MCF 10A (cell line): ENCODE measurements at regions not wholly inside any gene's neighbourhood (a gene's known extent, or its start where the extent isn't known, plus 50 kb on each side); places are given as distances from the start of the nearest gene placed in this dataset.

Source experiments
- BruUV-seq: library from RNA; stranded (reverse); fragments of 400-500 nt; replicated peaks from 2 replicates; lab custom pipeline; 2021; lab: Mats Ljungman, UMichigan
- CTCF ChIA-PET: fragments of 300-600 bp; sonication (Branson Sonifier 250); formaldehyde crosslinking; extraction: SDS; loops from one replicate; lab custom pipeline; 2021; ENCODE audit warnings: antibody characterized with exemption, inconsistent platforms; lab: Yijun Ruan, JAX
- POLR2A ChIA-PET: fragments of 300-600, 350-650 bp; sonication (Branson Sonifier 250); formaldehyde crosslinking; extraction: SDS; loops from one replicate; lab custom pipeline; 2020; ENCODE audit warnings: antibody characterized with exemption, inconsistent platforms; lab: Yijun Ruan, JAX
- DNase-seq: peaks from one replicate; pipeline ENCODE4 v3.0.0-alpha.2; 2018; ENCODE audit not compliant: unreplicated experiment
- H3K27ac Mint-ChIP-seq: one replicate; pipeline ENCODE4 v1.8.0; 2022; ENCODE audit warnings: mild to moderate bottlenecking, low read depth, mixed read lengths; ENCODE audit not compliant: unreplicated experiment
- H3K27me3 Mint-ChIP-seq: one replicate; pipeline ENCODE4 v1.8.0; 2022; ENCODE audit warnings: mixed read lengths; ENCODE audit not compliant: insufficient read depth, unreplicated experiment
- H3K36me3 Mint-ChIP-seq: one replicate; pipeline ENCODE4 v1.8.0; 2022; ENCODE audit warnings: mild to moderate bottlenecking, moderate library complexity, mixed read lengths; ENCODE audit not compliant: insufficient read depth, unreplicated experiment
- H3K4me1 Mint-ChIP-seq: one replicate; pipeline ENCODE4 v1.8.0; 2022; ENCODE audit warnings: mixed read lengths; ENCODE audit not compliant: insufficient read depth, unreplicated experiment
- H3K4me3 Mint-ChIP-seq: one replicate; pipeline ENCODE4 v1.8.0; 2022; ENCODE audit warnings: mild to moderate bottlenecking, moderate library complexity, mixed read lengths; ENCODE audit not compliant: unreplicated experiment
- H3K9me3 Mint-ChIP-seq: one replicate; pipeline ENCODE4 v1.8.0; 2022; ENCODE audit warnings: mixed read lengths; ENCODE audit not compliant: unreplicated experiment
- intact Hi-C: fragments of 100-400 bp; cut with micrococcal nuclease; formaldehyde crosslinking; loops from 2 replicates; pipeline ENCODE4 v1.14.1; 2022
- TF ChIP-seq, protein P1 (sequence below): fragments of 200-600 bp; IDR thresholded peaks from one replicate; pipeline ENCODE4 v1.8.0; 2022; ENCODE audit warnings: antibody characterized with exemption, mild to moderate bottlenecking; ENCODE audit not compliant: unreplicated experiment

DNA sequence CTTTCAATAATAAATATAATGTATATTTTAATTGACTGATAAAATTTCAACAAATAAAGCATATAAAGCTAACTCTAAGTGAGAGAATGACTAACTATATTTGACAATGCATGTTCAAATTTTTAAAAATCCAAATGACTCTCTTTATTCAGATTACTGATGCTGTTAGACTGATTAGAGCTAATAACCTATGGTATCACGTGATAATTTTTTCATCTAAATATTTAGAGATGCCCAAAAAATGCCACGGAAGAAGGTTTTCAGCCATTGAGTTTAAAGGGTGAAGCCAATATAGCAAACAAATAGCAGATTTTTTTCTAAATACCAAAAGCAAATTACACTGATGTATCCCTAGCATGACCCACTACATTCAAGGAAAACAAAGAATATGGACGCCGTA is 61.1 kb upstream of the OR10J4 start:
- DNase-seq: no peak
- ChIA-PET CTCF (interaction anchor here (0.6 to 0.7 kb wide), 2 partner anchors 12 to 176 kb away, joined by 3 to 5 read pairs; no protein-coding TSS in a partner anchor), POLR2A (no interaction called here)
- peaks cover 13% of the 10 kb centered on the region for H3K9me3 Mint-ChIP-seq
- TF ChIP-seq, protein P1, sequence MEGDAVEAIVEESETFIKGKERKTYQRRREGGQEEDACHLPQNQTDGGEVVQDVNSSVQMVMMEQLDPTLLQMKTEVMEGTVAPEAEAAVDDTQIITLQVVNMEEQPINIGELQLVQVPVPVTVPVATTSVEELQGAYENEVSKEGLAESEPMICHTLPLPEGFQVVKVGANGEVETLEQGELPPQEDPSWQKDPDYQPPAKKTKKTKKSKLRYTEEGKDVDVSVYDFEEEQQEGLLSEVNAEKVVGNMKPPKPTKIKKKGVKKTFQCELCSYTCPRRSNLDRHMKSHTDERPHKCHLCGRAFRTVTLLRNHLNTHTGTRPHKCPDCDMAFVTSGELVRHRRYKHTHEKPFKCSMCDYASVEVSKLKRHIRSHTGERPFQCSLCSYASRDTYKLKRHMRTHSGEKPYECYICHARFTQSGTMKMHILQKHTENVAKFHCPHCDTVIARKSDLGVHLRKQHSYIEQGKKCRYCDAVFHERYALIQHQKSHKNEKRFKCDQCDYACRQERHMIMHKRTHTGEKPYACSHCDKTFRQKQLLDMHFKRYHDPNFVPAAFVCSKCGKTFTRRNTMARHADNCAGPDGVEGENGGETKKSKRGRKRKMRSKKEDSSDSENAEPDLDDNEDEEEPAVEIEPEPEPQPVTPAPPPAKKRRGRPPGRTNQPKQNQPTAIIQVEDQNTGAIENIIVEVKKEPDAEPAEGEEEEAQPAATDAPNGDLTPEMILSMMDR: no peak
- H3K4me1 Mint-ChIP-seq: no peaks in the 10 kb centered on the region
- intact Hi-C loops: no loop called here
- no TSS peak for BruUV-seq
- no peaks in the 10 kb centered on the region for H3K27me3 Mint-ChIP-seq
- no peaks in the 10 kb centered on the region for H3K36me3 Mint-ChIP-seq
- no peak overlapping the region for H3K27ac Mint-ChIP-seq
- H3K4me3 Mint-ChIP-seq: no peak overlapping the region
